Gastrocnemius medialis (tissue), 4 donors: ENCODE measurements at regions not wholly inside any gene's neighbourhood (a gene's known extent, or its start where the extent isn't known, plus 50 kb on each side); places are given as distances from the start of the nearest gene placed in this dataset.

Source experiments
- CTCF ChIP-seq, 5 experiments: fragments of 450-650 bp in 3 of 5; fragments of 200-600 bp in 2 of 5; sonication (generic) in 2 of 5; IDR thresholded peaks in 4 of 5; conservative IDR thresholded peaks in 1 of 5; 1 replicate in 4 of 5; 2 replicates in 1 of 5; pipeline ENCODE4 v1.5.1; 2016 to 2019; ENCODE audit warnings: antibody characterized with exemption in 5 of 5, mild to moderate bottlenecking in 3 of 5, moderate library complexity in 3 of 5
- POLR2A ChIP-seq, 2 donors: fragments of 450-650 bp; IDR thresholded peaks; one replicate each; pipeline ENCODE4 v1.6.1; 2017; ENCODE audit warnings: antibody characterized with exemption in 2 of 2, mild to moderate bottlenecking in 2 of 2, moderate library complexity in 2 of 2

- TF ChIP-seq CTCF (IDR thresholded peaks at IDR 0.05 in 4 of 5, conservative IDR thresholded peaks at IDR 0.05 in 1 of 5), result no peak
- TF ChIP-seq POLR2A (IDR thresholded peaks at IDR 0.05), result no peak
Observed at GRCh38 chr3:22506871-22507270, 696.3 kb upstream of the UBE2E2 start.
